GM12873 (cell line): ENCODE measurements at regions not wholly inside any gene's neighbourhood (a gene's known extent, or its start where the extent isn't known, plus 50 kb on each side); places are given as distances from the start of the nearest gene placed in this dataset.

Experiments used
- TF ChIP-seq, protein P1 (sequence below): IDR thresholded peaks from 2 replicates; pipeline ENCODE4 v1.5.1; 2012; ENCODE audit warnings: low read depth, mild to moderate bottlenecking, moderate library complexity, low read length, control low read depth; ENCODE audit not compliant: insufficient read depth; ENCODE audit errors: missing control alignments

DNA sequence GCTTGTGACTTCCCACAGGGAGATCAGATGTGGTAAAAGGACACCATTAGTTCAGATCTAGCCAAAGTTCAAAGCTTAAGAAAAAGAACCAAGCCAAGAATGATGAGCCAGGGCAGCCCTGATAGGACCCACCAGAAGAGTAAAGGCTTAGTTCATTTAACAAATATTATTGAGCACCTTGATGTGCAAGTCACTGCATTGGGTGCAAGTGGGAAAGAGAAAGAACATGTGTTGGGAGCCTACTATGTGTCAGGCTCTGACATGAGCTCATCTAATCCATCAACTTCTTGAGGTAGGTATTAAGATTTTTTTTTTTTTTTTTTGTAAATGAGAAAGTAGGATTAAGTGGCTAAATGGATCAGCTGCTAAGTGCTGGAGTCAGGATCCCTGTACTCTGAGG is 53.4 kb upstream of the PIAS1 start:
- TF ChIP-seq, protein P1, sequence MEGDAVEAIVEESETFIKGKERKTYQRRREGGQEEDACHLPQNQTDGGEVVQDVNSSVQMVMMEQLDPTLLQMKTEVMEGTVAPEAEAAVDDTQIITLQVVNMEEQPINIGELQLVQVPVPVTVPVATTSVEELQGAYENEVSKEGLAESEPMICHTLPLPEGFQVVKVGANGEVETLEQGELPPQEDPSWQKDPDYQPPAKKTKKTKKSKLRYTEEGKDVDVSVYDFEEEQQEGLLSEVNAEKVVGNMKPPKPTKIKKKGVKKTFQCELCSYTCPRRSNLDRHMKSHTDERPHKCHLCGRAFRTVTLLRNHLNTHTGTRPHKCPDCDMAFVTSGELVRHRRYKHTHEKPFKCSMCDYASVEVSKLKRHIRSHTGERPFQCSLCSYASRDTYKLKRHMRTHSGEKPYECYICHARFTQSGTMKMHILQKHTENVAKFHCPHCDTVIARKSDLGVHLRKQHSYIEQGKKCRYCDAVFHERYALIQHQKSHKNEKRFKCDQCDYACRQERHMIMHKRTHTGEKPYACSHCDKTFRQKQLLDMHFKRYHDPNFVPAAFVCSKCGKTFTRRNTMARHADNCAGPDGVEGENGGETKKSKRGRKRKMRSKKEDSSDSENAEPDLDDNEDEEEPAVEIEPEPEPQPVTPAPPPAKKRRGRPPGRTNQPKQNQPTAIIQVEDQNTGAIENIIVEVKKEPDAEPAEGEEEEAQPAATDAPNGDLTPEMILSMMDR: no peak

- TF ChIP-seq, protein P1: no peak
Measured at GRCh38 chr15:68001811-68002210, 52.3 kb upstream of the PIAS1 start.

GRCh38 chr15:68003297-68003696 is 50.8 kb upstream of the PIAS1 start:
- TF ChIP-seq, protein P1: no peak
